ENCODE measurements at regions not wholly inside any gene's neighbourhood (a gene's known extent, or its start where the extent isn't known, plus 50 kb on each side); places are given as distances from the start of the nearest gene placed in this dataset.

GRCh38 chr22:27383896-27384295 is 417.7 kb downstream of the MN1 start:
- no peak overlapping the region for H3K4me3 Mint-ChIP-seq
- H3K27ac Mint-ChIP-seq, result no peak overlapping the region
- H3K36me3 Mint-ChIP-seq (ENCODE audit: low read depth), result no peaks in the 10 kb centered on the region
- peaks cover 3% of the 10 kb centered on the region for H3K27me3 Mint-ChIP-seq
- intact Hi-C loops (cut with micrococcal nuclease), result no loop called here
- no peaks in the 10 kb centered on the region for H3K4me1 Mint-ChIP-seq
- no peak for DNase-seq
- H3K9me3 Mint-ChIP-seq, result no peaks in the 10 kb centered on the region

DNA sequence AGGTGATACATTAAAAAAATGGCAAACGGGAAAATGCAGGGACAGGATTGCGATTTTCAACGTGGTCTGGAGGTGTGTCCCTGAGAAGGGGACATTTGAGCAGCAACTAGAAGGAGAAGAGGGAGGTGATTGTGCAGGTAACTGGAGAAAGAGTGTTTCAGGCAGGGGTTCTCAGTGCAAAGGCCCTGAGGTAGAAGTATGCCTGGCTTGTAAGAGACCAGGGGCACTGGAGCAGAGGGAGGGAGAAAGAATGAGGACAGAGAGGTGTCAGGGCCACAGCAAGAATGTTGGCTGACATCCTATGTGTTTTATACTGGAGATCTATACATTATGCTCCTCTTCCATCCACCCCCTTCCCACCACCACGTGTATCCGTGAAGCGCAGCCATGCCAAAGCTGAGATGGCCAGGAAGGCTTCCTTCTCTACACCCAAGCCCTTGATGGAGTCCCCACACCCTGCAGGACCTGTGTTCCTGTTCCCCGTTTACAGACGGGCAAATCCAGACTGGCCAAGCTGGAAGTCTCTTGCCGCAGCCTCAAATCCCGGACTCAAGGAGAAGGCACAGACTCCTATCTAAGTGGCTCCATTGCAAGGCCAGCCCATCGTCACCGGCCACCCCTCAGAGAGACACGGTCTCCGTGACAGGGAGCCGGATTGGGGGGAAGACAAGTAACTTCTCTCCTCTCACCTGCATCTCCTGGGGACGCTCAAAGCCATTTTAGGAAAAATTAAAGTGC is 416.1 kb downstream of the MN1 start:
- Mint-ChIP-seq H3K4me3 (no peak overlapping the region), H3K36me3 (ENCODE audit: low read depth) (no peaks in the 10 kb centered on the region), H3K4me1 (no peaks in the 10 kb centered on the region), H3K27ac (no peak overlapping the region), H3K27me3 (peaks cover 3% of the 10 kb centered on the region), H3K9me3 (no peaks in the 10 kb centered on the region)
- intact Hi-C loops (cut with micrococcal nuclease), result no loop called here
- DNase-seq, result no peak

DNA sequence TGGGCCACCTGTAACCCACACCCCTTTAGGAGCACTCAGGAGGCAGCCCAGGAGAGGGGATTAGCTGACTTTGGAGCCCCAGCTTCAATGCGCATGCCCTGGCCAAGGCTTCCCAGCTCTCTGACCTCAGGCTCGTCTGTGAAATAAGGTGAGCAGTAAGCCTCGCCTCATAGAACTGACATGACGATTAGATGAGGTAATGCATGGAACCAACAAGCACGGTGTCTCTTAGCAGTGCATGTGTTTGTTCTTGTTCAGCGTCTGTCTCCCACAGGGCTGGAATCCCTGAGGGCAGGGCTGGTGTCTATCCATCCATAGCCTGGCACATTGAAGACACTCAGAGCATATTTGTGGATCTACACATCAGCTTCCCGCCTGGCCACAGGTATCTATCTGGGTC is 415.4 kb downstream of the MN1 start:
- intact Hi-C loops (cut with micrococcal nuclease), result no loop called here
- no peaks in the 10 kb centered on the region for H3K9me3 Mint-ChIP-seq
- no peak overlapping the region for H3K4me3 Mint-ChIP-seq
- no peak overlapping the region for H3K27ac Mint-ChIP-seq
- no peak for DNase-seq
- H3K4me1 Mint-ChIP-seq, result no peaks in the 10 kb centered on the region
- peaks cover 3% of the 10 kb centered on the region for H3K27me3 Mint-ChIP-seq
- no peaks in the 10 kb centered on the region for H3K36me3 Mint-ChIP-seq (ENCODE audit: low read depth)

- Mint-ChIP-seq H3K27ac (no peak overlapping the region), H3K36me3 (ENCODE audit: low read depth) (no peaks in the 10 kb centered on the region), H3K4me3 (no peak overlapping the region), H3K9me3 (no peaks in the 10 kb centered on the region), H3K27me3 (peaks cover 3% of the 10 kb centered on the region), H3K4me1 (no peaks in the 10 kb centered on the region)
- intact Hi-C loops (cut with micrococcal nuclease), result no loop called here
- no peak for DNase-seq
Observed at GRCh38 chr22:27387561-27387960, 414.0 kb downstream of the MN1 start.

GRCh38 chr22:27388090-27388600 is 413.4 kb downstream of the MN1 start:
- H3K27ac Mint-ChIP-seq, result no peak overlapping the region
- H3K4me1 Mint-ChIP-seq, result no peaks in the 10 kb centered on the region
- no peak overlapping the region for H3K4me3 Mint-ChIP-seq
- H3K36me3 Mint-ChIP-seq (ENCODE audit: low read depth), result no peaks in the 10 kb centered on the region
- DNase-seq, result no peak
- H3K9me3 Mint-ChIP-seq, result no peaks in the 10 kb centered on the region
- H3K27me3 Mint-ChIP-seq, result peaks cover 3% of the 10 kb centered on the region
- intact Hi-C loops (cut with micrococcal nuclease), result no loop called here

GRCh38 chr22:27389727-27390075 is 411.9 kb downstream of the MN1 start:
- Mint-ChIP-seq H3K27me3 (peaks cover 3% of the 10 kb centered on the region), H3K9me3 (peaks cover 2% of the 10 kb centered on the region), H3K36me3 (ENCODE audit: low read depth) (no peaks in the 10 kb centered on the region), H3K4me1 (no peaks in the 10 kb centered on the region), H3K27ac (no peak overlapping the region), H3K4me3 (no peak overlapping the region)
- no peak for DNase-seq
- intact Hi-C loops (cut with micrococcal nuclease), result no loop called here

- no peaks in the 10 kb centered on the region for H3K4me1 Mint-ChIP-seq
- no peak overlapping the region for H3K27ac Mint-ChIP-seq
- no peak for DNase-seq
- no peak overlapping the region for H3K4me3 Mint-ChIP-seq
- peaks cover 3% of the 10 kb centered on the region for H3K27me3 Mint-ChIP-seq
- no peaks in the 10 kb centered on the region for H3K36me3 Mint-ChIP-seq (ENCODE audit: low read depth)
- peaks cover 6% of the 10 kb centered on the region for H3K9me3 Mint-ChIP-seq
- intact Hi-C loops (cut with micrococcal nuclease), result no loop called here
Observed at GRCh38 chr22:27391092-27391770, 410.3 kb downstream of the MN1 start.

- peaks cover 3% of the 10 kb centered on the region for H3K27me3 Mint-ChIP-seq
- no peaks in the 10 kb centered on the region for H3K36me3 Mint-ChIP-seq (ENCODE audit: low read depth)
- no peaks in the 10 kb centered on the region for H3K4me1 Mint-ChIP-seq
- no peak for DNase-seq
- H3K4me3 Mint-ChIP-seq, result no peak overlapping the region
- no peak overlapping the region for H3K27ac Mint-ChIP-seq
- H3K9me3 Mint-ChIP-seq, result peaks cover 6% of the 10 kb centered on the region
- intact Hi-C loops (cut with micrococcal nuclease), result no loop called here
Observed at GRCh38 chr22:27393371-27393770, 408.2 kb downstream of the MN1 start.

DNA sequence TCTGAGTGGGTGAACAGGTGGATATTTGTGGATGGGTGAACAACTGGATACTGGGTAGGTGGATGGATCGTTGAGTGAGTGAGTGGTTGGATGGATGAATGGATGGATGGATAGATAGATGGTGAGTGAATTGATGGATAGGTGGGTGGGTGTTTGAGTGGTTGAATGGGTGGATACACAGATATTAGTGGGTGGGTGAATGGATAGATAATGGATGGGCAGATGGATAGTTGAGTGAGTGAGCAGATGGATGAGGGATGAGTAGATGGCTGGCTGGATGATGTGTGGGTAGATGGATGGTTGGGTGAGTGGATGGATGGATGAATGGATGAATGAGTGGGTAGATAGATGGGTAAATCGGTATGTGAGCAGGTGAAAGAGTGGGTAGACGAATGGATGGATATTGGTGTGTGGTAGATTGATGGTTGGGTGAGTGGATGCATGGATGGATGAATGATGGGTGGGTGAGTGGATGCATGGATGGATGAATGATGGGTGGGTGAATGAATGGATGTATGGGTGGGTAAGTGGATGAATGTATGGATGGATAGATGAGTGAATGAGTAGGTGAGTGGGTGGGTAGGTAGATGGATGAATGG is 406.7 kb downstream of the MN1 start:
- H3K27me3 Mint-ChIP-seq, result no peaks in the 10 kb centered on the region
- H3K9me3 Mint-ChIP-seq, result peaks cover 6% of the 10 kb centered on the region
- no peak for DNase-seq

DNA sequence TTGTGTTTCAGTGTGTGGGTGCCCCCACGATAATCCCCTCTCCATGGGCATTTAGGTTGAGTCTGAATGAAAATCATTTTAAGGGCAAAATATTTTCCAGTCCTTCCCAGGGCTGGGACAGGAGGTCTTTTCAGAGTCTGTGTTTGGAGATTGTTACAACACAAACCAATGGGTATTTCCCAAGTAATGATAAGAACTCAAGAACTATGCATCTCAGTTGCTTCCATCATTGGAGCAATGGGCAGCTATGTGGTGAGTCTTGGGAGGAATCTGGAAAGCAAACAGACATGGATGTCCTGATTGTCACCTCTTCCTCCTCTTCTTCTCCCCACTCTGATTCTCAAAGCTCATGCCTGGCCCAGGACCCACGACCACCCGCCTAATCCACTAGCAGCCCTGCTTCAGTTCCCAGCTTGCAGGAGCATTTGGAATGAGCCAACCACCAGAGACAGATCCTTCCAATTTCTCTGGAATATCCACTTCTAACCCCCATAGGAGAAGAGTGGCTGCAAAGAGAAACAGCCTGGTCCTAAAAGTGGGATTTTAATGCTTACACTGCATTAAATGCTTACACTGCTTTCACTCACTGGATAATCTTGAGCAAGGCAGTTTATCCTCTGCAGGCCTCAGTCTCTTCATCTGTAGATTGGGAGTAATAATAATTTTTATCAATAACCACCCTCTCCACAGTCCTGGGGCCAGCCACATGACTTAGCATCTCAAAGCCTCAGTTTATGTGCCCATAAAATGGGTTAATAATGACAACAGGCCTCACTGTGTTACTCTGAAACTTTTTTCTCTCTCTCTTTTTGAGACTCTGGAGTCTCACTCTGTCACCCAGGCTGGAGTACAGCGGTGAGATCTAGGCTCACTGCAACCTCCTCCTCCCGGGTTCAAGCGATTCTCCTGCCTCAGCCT is 404.3 kb downstream of the MN1 start:
- H3K36me3 Mint-ChIP-seq (ENCODE audit: low read depth), result no peaks in the 10 kb centered on the region
- H3K27me3 Mint-ChIP-seq, result no peaks in the 10 kb centered on the region
- H3K4me1 Mint-ChIP-seq, result no peaks in the 10 kb centered on the region
- DNase-seq, result no peak
- H3K4me3 Mint-ChIP-seq, result no peak overlapping the region
- no peak overlapping the region for H3K27ac Mint-ChIP-seq
- intact Hi-C loops (cut with micrococcal nuclease), result no loop called here
- peaks cover 6% of the 10 kb centered on the region for H3K9me3 Mint-ChIP-seq

More for the DNA sequence above, 406.7 kb downstream of the MN1 start:
- no peak overlapping the region for H3K27ac Mint-ChIP-seq
- H3K4me1 Mint-ChIP-seq, result no peaks in the 10 kb centered on the region
- H3K4me3 Mint-ChIP-seq, result no peak overlapping the region
- intact Hi-C loops (cut with micrococcal nuclease), result no loop called here
- H3K36me3 Mint-ChIP-seq (ENCODE audit: low read depth), result no peaks in the 10 kb centered on the region

DNA sequence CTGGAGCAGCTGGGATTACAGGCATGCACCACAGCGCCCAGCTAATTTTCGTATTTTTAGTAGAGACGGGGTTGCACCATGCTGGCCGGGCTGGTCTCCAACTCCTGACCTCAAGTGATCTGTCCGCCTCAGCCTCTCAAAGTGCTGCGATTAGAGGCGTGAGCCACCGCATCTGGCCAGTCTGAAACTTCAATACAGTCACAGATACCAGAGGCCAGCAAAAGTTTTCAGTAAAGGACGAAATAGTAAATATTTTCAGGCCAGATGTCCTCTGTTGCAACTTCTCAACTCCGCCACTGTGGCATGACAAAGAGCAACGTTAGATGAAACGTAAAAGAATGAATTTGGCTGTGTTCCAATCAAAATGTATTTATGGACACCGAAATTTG is 403.6 kb downstream of the MN1 start:
- peaks cover 6% of the 10 kb centered on the region for H3K9me3 Mint-ChIP-seq
- intact Hi-C loops (cut with micrococcal nuclease), result no loop called here
- H3K27ac Mint-ChIP-seq, result no peak overlapping the region
- no peaks in the 10 kb centered on the region for H3K36me3 Mint-ChIP-seq (ENCODE audit: low read depth)
- no peak for DNase-seq
- H3K4me1 Mint-ChIP-seq, result no peaks in the 10 kb centered on the region
- no peak overlapping the region for H3K4me3 Mint-ChIP-seq
- H3K27me3 Mint-ChIP-seq, result no peaks in the 10 kb centered on the region

GRCh38 chr22:27399161-27399560 is 402.4 kb downstream of the MN1 start:
- intact Hi-C loops (cut with micrococcal nuclease), result no loop called here
- Mint-ChIP-seq H3K36me3 (ENCODE audit: low read depth) (no peaks in the 10 kb centered on the region), H3K4me3 (no peak overlapping the region), H3K9me3 (peaks cover 6% of the 10 kb centered on the region), H3K27ac (no peak overlapping the region), H3K27me3 (no peaks in the 10 kb centered on the region), H3K4me1 (no peaks in the 10 kb centered on the region)
- DNase-seq, result no peak

DNA sequence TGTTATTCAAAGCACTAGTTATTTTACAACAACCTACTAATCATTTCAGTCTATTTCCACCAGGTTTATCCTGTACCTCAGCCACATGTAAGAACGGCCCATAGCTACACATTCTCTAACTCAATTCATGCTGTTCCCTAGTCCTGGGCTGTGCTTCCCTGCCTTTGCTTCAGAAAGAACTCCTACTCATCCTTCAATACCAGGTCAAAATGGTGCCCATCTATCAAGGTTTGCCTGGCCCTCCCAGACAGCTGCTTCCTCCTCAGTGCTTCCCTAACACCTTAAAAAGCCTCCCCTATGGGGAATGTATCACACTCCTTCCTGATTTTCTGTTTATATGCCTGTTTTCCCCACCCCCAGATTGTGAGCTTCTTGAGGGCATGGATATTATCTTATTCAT is 400.7 kb downstream of the MN1 start:
- no peaks in the 10 kb centered on the region for H3K9me3 Mint-ChIP-seq
- no peaks in the 10 kb centered on the region for H3K27me3 Mint-ChIP-seq
- no peak overlapping the region for H3K4me3 Mint-ChIP-seq
- no peaks in the 10 kb centered on the region for H3K4me1 Mint-ChIP-seq
- H3K36me3 Mint-ChIP-seq (ENCODE audit: low read depth), result no peaks in the 10 kb centered on the region
- no peak overlapping the region for H3K27ac Mint-ChIP-seq
- no peak for DNase-seq
- intact Hi-C loops (cut with micrococcal nuclease), result no loop called here

GRCh38 chr22:27401321-27401720 is 400.2 kb downstream of the MN1 start:
- Mint-ChIP-seq H3K4me3 (no peak overlapping the region), H3K27ac (no peak overlapping the region), H3K9me3 (no peaks in the 10 kb centered on the region), H3K36me3 (ENCODE audit: low read depth) (no peaks in the 10 kb centered on the region), H3K4me1 (no peaks in the 10 kb centered on the region), H3K27me3 (no peaks in the 10 kb centered on the region)
- DNase-seq, result no peak
- intact Hi-C loops (cut with micrococcal nuclease), result no loop called here

Data from activated CD4-positive, alpha-beta T cell treated with anti-CD3 and anti-CD28 coated beads, Interleukin-2, amount 10 ng/mL, durations not matched to agents 24 days and 14 days (primary cell).